Erythroblast (primary cell): ENCODE measurements at regions not wholly inside any gene's neighbourhood (a gene's known extent, or its start where the extent isn't known, plus 50 kb on each side); places are given as distances from the start of the nearest gene placed in this dataset.

Experiments
- GATA1 ChIP-seq: IDR thresholded peaks from 2 replicates; pipeline ENCODE4 v1.6.1; 2011; ENCODE audit warnings: low read depth, mild to moderate bottlenecking, control low read depth, low read length, moderate library complexity
- POLR2A ChIP-seq: IDR thresholded peaks from 2 replicates; pipeline ENCODE4 v1.6.1; 2011; ENCODE audit warnings: mild to moderate bottlenecking, low read length

- TF ChIP-seq POLR2A (no peak), GATA1 (no peak)
These were observed 323.0 kb downstream of the NDFIP2 start for GRCh38 chr13:79803989-79804388.
